Lower leg skin (tissue), 3 donors: ENCODE measurements at regions not wholly inside any gene's neighbourhood (a gene's known extent, or its start where the extent isn't known, plus 50 kb on each side); places are given as distances from the start of the nearest gene placed in this dataset.

Experiments
- CTCF ChIP-seq, 3 donors: fragments of 450-650 bp; IDR thresholded peaks; one replicate each; pipeline ENCODE4 v1.5.1; 2016; ENCODE audit warnings: antibody characterized with exemption in 3 of 3, mild to moderate bottlenecking in 3 of 3, moderate library complexity in 2 of 3
- POLR2A ChIP-seq, 2 donors: fragments of 450-650 bp; IDR thresholded peaks; one replicate each; pipeline ENCODE4 v1.6.1; 2016 to 2017; ENCODE audit warnings: antibody characterized with exemption in 2 of 2, mild to moderate bottlenecking in 1 of 2, moderate library complexity in 1 of 2

DNA sequence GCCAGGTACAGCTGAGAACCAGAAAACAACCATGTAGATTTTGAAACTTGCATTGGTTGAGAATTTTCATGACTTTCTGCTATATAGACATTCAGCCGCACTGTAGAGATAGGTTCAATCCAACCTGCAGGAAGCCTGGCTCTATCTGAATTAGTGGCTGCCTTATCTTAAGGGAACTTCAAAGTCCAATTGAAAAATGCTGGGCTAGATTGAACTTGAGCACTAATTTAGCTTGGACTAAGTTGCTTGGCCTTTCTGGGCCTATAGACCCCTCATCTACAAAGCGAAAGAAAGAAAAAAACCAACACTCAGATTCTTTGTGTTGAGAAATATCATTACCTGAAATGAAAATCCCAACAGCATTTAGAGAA, 332.4 kb downstream of the NUAK1 start:
- TF ChIP-seq CTCF (IDR thresholded peaks at IDR 0.05) = no peak
- no peak for TF ChIP-seq POLR2A (IDR thresholded peaks at IDR 0.05)
